Body of pancreas (tissue), 4 donors: ENCODE measurements at regions not wholly inside any gene's neighbourhood (a gene's known extent, or its start where the extent isn't known, plus 50 kb on each side); places are given as distances from the start of the nearest gene placed in this dataset.
A peak's percentile ranks its signal among the peaks of the same experiment; 100 is the strongest.

ENCODE experiments used
- ATAC-seq: fragments of 150-250 bp; one replicate; pipeline ENCODE4 v1.9.1; 2016
- DNase-seq, 4 donors: peaks; one replicate each; pipeline ENCODE4 v3.0.0-alpha.2; 2019
- H3K27ac ChIP-seq, 4 donors: fragments of 200-600 bp; sonication (generic); 1 replicate in 3 of 4; 2 replicates in 1 of 4; pipeline versions ENCODE4 v1.5.1 to v1.6.1; 2016 to 2019; ENCODE audit warnings: mild to moderate bottlenecking in 1 of 4, mixed read lengths in 1 of 4, moderate library complexity in 1 of 4
- H3K27me3 ChIP-seq, 2 donors: fragments of 200-600 bp; sonication (generic); one replicate each; pipeline ENCODE4 v1.6.0; 2016; ENCODE audit warnings: mild to moderate bottlenecking in 1 of 2
- H3K36me3 ChIP-seq, 2 donors: fragments of 200-600 bp; sonication (generic); replicated peaks in 1 of 2; 2 replicates each; pipeline ENCODE4 v1.5.1; 2016; ENCODE audit warnings: low read depth in 2 of 2; ENCODE audit not compliant: insufficient read depth in 1 of 2
- H3K4me1 ChIP-seq: fragments of 200-600 bp; sonication (generic); one replicate; pipeline ENCODE4 v1.6.0; 2016
- H3K4me3 ChIP-seq, 2 donors: fragments of 200-600 bp; sonication (generic); 1 replicate in 1 of 2; 2 replicates in 1 of 2; pipeline ENCODE4 v1.5.1; 2016 to 2019
- H3K9me3 ChIP-seq, 3 donors: fragments of 200-600 bp; sonication (generic); 1 replicate in 2 of 3; 2 replicates in 1 of 3; pipeline ENCODE4 v1.5.1; 2016
- POLR2A ChIP-seq, 3 donors: fragments of 450-650 bp; IDR thresholded peaks; one replicate each; pipeline ENCODE4 v1.6.1; 2016; ENCODE audit warnings: antibody characterized with exemption in 3 of 3, mild to moderate bottlenecking in 2 of 3
- WGBS, 2 donors: methylation state at CpG; one replicate each; pipeline ENCODE4 v1.1.5; 2017; 5-methylcytosine and 5-hydroxymethylcytosine counted together
- intact Hi-C: fragments of 100-400 bp; cut with DNase I; formaldehyde crosslinking; loops from one replicate; pipeline ENCODE4 v1.15.1; 2023
- TF ChIP-seq, protein P1 (sequence below), 7 experiments: fragments of 450-650 bp in 4 of 7; fragments of 200-600 bp in 3 of 7; sonication (generic) in 3 of 7; IDR thresholded peaks; one replicate each; pipeline ENCODE4 v1.5.1; 2016 to 2019; ENCODE audit warnings: antibody characterized with exemption in 7 of 7

DNA sequence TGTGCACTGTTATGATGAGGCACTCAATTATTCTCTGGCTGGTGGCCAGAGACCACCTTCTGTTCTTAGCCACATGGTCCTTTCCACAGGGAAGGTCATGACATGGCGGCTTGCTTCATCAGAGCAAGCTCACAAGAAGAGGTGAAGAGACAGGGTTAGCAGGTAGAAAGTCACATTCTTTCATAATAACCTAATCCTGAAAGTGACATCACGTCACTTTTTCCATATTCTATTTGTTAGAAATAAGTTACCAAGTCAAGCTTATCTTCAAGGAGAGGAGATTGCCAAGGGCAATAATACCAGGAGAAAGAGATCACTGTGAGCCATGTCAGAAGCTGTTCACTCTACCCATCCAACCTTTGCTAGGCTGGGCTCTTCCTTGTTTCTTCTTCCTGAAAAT lies 139.4 kb downstream of the OSR1 start:
- Histone ChIP-seq H3K4me1 (no peaks in the 10 kb centered on the region), H3K27me3 (no peaks in the 10 kb centered on the region), H3K9me3 (no peaks in the 10 kb centered on the region), H3K36me3 (no peaks in the 10 kb centered on the region), H3K27ac (no peak overlapping the region), H3K4me3 (no peak overlapping the region)
- no peak for TF ChIP-seq POLR2A (IDR thresholded peaks at IDR 0.05)
- TF ChIP-seq, protein P1, sequence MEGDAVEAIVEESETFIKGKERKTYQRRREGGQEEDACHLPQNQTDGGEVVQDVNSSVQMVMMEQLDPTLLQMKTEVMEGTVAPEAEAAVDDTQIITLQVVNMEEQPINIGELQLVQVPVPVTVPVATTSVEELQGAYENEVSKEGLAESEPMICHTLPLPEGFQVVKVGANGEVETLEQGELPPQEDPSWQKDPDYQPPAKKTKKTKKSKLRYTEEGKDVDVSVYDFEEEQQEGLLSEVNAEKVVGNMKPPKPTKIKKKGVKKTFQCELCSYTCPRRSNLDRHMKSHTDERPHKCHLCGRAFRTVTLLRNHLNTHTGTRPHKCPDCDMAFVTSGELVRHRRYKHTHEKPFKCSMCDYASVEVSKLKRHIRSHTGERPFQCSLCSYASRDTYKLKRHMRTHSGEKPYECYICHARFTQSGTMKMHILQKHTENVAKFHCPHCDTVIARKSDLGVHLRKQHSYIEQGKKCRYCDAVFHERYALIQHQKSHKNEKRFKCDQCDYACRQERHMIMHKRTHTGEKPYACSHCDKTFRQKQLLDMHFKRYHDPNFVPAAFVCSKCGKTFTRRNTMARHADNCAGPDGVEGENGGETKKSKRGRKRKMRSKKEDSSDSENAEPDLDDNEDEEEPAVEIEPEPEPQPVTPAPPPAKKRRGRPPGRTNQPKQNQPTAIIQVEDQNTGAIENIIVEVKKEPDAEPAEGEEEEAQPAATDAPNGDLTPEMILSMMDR (IDR thresholded peaks at IDR 0.05): no peak
- 61 to 70% methylated on average over 2 of the region's 2 CpGs for WGBS, 2 donors
- no peak for DNase-seq
- ATAC-seq: peak; percentile 40
- intact Hi-C loops: no loop called here

GRCh38 chr2:19218166-19218565 lies 140.3 kb downstream of the OSR1 start:
- TF ChIP-seq, protein P1 (IDR thresholded peaks at IDR 0.05): no peak
- no peak for TF ChIP-seq POLR2A (IDR thresholded peaks at IDR 0.05)
- Histone ChIP-seq H3K9me3 (no peaks in the 10 kb centered on the region), H3K36me3 (no peaks in the 10 kb centered on the region), H3K27me3 (no peaks in the 10 kb centered on the region), H3K4me1 (no peaks in the 10 kb centered on the region), H3K4me3 (no peak overlapping the region), H3K27ac (no peak overlapping the region)
- ATAC-seq: no peak
- no peak for DNase-seq
- intact Hi-C loops: no loop called here
- 85 to 89% methylated on average over 2 of the region's 2 CpGs for WGBS, 2 donors

DNA sequence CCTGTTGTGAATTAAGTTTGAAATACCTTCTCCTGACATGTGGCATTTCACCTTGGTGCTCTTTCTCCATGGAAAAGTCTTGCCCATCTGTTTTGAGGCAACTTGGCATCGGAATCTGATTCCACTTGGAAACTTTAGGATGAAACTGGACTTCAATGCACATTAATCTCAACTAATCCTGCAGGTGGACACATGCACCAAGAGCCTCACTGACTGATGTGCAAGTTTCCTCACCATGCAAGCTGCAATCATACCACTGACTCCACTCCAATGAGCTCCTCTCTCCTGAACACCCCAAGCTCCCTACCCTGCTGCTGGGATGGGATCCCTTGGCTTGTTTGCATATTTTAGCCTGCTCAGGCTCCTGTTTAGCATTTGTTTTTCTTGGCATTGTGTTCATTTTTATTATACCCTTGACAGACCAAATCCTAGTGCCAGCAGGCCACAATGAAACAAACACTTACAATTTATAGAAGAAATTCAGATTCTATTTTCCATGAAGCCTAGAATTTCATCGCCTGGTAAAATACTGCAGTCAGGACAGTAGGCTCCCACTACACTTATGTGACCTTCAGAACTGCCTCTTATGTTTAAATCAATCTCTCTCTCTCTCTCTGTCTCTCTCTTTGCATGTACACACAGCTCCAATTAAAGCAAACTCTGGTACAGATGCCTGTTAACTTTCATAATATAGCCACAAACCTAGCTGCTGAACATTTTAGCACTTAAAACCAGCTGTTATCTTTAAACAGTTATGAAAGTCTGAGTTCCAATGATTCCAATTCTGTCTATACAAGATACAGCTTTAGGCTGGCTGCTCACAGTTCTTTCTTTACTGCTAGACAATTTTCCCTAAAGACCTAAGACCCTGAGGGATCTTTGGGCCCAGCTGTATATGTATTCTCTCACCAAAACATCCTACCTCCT lies 141.5 kb downstream of the OSR1 start:
- 92% methylated on average over 2 of the region's 2 CpGs for WGBS, 2 donors
- ATAC-seq: no peak
- no peaks in the 10 kb centered on the region for H3K4me1 ChIP-seq
- DNase-seq: no peak
- H3K36me3 ChIP-seq: no peaks in the 10 kb centered on the region
- intact Hi-C loops: no loop called here
- H3K27ac ChIP-seq: no peak overlapping the region
- no peak overlapping the region for H3K4me3 ChIP-seq
- TF ChIP-seq, protein P1 (IDR thresholded peaks at IDR 0.05): no peak
- no peak for TF ChIP-seq POLR2A (IDR thresholded peaks at IDR 0.05)
- H3K27me3 ChIP-seq: no peaks in the 10 kb centered on the region
- no peaks in the 10 kb centered on the region for H3K9me3 ChIP-seq

- ATAC-seq: no peak
- no peaks in the 10 kb centered on the region for H3K9me3 ChIP-seq
- TF ChIP-seq, protein P1 (IDR thresholded peaks at IDR 0.05): no peak
- no peak for TF ChIP-seq POLR2A (IDR thresholded peaks at IDR 0.05)
- no peak overlapping the region for H3K27ac ChIP-seq
- intact Hi-C loops: no loop called here
- 92 to 95% methylated on average over 2 of the region's 2 CpGs for WGBS, 2 donors
- H3K4me1 ChIP-seq: no peaks in the 10 kb centered on the region
- H3K4me3 ChIP-seq: no peak overlapping the region
- DNase-seq: no peak
- H3K36me3 ChIP-seq: no peaks in the 10 kb centered on the region
- H3K27me3 ChIP-seq: no peaks in the 10 kb centered on the region
Observed at GRCh38 chr2:19216238-19216637, 142.2 kb downstream of the OSR1 start.
